NCI-H2107 (cell line): ENCODE measurements at regions not wholly inside any gene's neighbourhood (a gene's known extent, or its start where the extent isn't known, plus 50 kb on each side); places are given as distances from the start of the nearest gene placed in this dataset.
A peak's percentile ranks its signal among the peaks of the same experiment; 100 is the strongest.

ENCODE experiments used
- DNase-seq: peaks from one replicate; lab custom pipeline; 2025; lab: John Stamatoyannopoulos, UW

GRCh38 chr1:101290922-101291561 is 54.2 kb downstream of the S1PR1 start:
- DNase-seq: no peak

GRCh38 chr1:101291562-101292380 is 55.0 kb downstream of the S1PR1 start:
- DNase-seq: peak; percentile 49

GRCh38 chr1:101293461-101294051 is 56.7 kb downstream of the S1PR1 start:
- DNase-seq: no peak

- DNase-seq: no peak
Measured at GRCh38 chr1:101295209-101295608, 58.4 kb downstream of the S1PR1 start.

- no peak for DNase-seq
Measured at GRCh38 chr1:101298663-101299062, 61.8 kb downstream of the S1PR1 start.

- no peak for DNase-seq
Measured at GRCh38 chr1:101299141-101299540, 62.3 kb downstream of the S1PR1 start.

- no peak for DNase-seq
Measured at GRCh38 chr1:101299710-101300109, 62.9 kb downstream of the S1PR1 start.

GRCh38 chr1:101300916-101301315 is 64.1 kb downstream of the S1PR1 start:
- no peak for DNase-seq

- no peak for DNase-seq
Measured at GRCh38 chr1:101301446-101302057, 64.7 kb downstream of the S1PR1 start.

GRCh38 chr1:101302831-101303511 is 66.2 kb downstream of the S1PR1 start:
- no peak for DNase-seq

GRCh38 chr1:101307985-101308689 is 71.3 kb downstream of the S1PR1 start:
- DNase-seq: no peak

- no peak for DNase-seq
Measured at GRCh38 chr1:101308935-101309333, 72.1 kb downstream of the S1PR1 start.

GRCh38 chr1:101309334-101310311 is 72.8 kb downstream of the S1PR1 start:
- DNase-seq: peak; percentile 69

- DNase-seq: no peak
Measured at GRCh38 chr1:101310506-101310905, 73.7 kb downstream of the S1PR1 start.

GRCh38 chr1:101311146-101311920 is 74.5 kb downstream of the S1PR1 start:
- DNase-seq: no peak

- no peak for DNase-seq
Measured at GRCh38 chr1:101312147-101312546, 75.3 kb downstream of the S1PR1 start.

- no peak for DNase-seq
Measured at GRCh38 chr1:101313356-101313755, 76.5 kb downstream of the S1PR1 start.

- no peak for DNase-seq
Measured at GRCh38 chr1:101314244-101314643, 77.4 kb downstream of the S1PR1 start.

- DNase-seq: peak; percentile 60
Measured at GRCh38 chr1:101316256-101316655, 79.4 kb downstream of the S1PR1 start.
